Coronary artery (tissue), 2 donors: ENCODE measurements at regions not wholly inside any gene's neighbourhood (a gene's known extent, or its start where the extent isn't known, plus 50 kb on each side); places are given as distances from the start of the nearest gene placed in this dataset.

ENCODE experiments used
- DNase-seq: peaks from one replicate; pipeline ENCODE4 v3.0.0-alpha.2; 2017; ENCODE audit warnings: low spot score
- H3K27ac ChIP-seq, 2 donors: fragments of 200-600 bp; sonication (generic); one replicate each; pipeline ENCODE4 v1.5.1; 2016 to 2019
- H3K4me3 ChIP-seq: fragments of 200-600 bp; sonication (generic); 2 replicates; pipeline ENCODE4 v1.5.1; 2016; ENCODE audit warnings: mild to moderate bottlenecking, moderate library complexity
- TF ChIP-seq, protein P1 (sequence below): fragments of 200-600 bp; sonication (generic); IDR thresholded peaks from one replicate; pipeline ENCODE4 v1.5.1; 2019; ENCODE audit warnings: antibody characterized with exemption

DNA sequence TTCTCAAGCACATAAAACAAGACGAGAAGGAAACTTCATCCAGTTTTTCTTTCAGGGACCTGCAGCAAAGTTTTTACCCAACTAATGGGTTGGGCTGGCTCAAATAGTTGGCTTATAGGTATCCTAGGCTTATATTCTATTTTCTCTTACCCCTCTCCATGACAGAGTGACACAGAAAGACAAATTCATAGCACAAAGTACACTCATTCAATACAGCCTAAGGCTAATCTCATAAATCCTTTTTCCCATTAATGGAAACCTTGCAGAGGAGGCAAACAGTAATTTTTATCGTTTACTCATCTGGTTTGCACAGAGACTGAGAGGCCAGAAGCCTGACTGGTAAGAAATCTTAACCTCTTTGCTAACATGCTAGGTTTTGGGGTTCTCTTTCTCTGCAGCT is 1589.9 kb downstream of the SLITRK1 start:
- no peak overlapping the region for H3K27ac ChIP-seq
- no peak for DNase-seq
- H3K4me3 ChIP-seq, result no peak overlapping the region
- TF ChIP-seq, protein P1, sequence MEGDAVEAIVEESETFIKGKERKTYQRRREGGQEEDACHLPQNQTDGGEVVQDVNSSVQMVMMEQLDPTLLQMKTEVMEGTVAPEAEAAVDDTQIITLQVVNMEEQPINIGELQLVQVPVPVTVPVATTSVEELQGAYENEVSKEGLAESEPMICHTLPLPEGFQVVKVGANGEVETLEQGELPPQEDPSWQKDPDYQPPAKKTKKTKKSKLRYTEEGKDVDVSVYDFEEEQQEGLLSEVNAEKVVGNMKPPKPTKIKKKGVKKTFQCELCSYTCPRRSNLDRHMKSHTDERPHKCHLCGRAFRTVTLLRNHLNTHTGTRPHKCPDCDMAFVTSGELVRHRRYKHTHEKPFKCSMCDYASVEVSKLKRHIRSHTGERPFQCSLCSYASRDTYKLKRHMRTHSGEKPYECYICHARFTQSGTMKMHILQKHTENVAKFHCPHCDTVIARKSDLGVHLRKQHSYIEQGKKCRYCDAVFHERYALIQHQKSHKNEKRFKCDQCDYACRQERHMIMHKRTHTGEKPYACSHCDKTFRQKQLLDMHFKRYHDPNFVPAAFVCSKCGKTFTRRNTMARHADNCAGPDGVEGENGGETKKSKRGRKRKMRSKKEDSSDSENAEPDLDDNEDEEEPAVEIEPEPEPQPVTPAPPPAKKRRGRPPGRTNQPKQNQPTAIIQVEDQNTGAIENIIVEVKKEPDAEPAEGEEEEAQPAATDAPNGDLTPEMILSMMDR, result no peak

DNA sequence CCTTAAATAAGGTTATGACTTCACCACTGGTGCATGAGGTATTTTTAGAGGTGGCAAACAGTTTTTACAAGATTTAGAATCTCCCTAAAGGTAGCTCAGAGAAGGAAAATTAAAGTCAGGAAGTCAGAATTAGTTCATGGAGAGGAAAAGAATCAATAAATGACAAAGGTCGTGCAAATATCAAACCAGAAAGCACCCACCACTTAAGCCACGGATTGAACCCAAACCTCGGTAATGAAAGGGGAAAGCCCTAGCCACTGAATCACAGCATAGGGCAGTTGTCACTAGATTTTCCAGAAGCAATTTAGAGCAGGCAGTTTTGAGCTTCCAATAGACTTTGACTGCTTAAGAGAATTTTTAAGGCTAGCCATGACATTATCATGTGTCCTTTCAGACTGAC is 1590.4 kb downstream of the SLITRK1 start:
- DNase-seq, result no peak
- no peak overlapping the region for H3K4me3 ChIP-seq
- H3K27ac ChIP-seq, result no peak overlapping the region
- TF ChIP-seq, protein P1, result no peak

DNA sequence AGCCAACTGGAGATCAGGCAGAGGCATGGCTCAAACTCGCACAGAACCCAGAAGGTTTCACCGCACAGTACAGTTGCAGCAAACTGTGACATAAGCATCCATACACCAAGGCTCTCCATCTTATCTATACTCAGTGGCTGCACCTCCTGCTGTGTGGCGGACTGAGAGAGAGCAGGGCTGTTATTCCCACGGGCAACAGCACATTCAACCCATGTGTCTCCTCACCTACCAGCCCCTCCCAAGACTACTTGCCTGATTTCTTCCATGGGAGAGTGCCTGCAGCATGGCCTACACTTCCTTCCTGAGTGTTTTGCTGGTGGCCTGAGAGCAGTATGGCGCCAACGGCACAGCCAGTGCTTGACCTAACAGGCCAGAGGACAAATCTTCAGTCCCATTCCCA is 1606.6 kb downstream of the SLITRK1 start:
- no peak overlapping the region for H3K27ac ChIP-seq
- no peak for DNase-seq
- no peak overlapping the region for H3K4me3 ChIP-seq
- TF ChIP-seq, protein P1, result no peak

DNA sequence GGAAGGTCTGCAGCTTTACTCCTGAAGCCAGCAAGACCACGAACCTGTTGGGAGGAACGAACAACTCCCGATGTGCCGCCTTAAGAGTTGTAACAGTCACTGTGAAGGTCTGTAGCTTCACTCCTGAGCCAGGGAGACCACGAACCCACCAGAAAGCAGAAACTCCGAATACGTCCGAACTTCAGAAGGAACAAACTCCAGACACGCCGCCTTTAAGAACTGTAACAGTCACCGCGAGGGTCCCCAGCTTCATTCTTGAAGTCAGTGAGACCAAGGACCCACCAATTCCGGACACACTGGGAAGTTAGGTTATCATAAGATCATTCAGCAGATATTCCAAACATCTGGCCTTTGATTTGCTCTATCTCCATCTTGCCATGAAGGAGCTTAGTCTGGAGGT is 1623.0 kb downstream of the SLITRK1 start:
- no peak overlapping the region for H3K27ac ChIP-seq
- TF ChIP-seq, protein P1, result no peak
- no peak overlapping the region for H3K4me3 ChIP-seq
- no peak for DNase-seq

DNA sequence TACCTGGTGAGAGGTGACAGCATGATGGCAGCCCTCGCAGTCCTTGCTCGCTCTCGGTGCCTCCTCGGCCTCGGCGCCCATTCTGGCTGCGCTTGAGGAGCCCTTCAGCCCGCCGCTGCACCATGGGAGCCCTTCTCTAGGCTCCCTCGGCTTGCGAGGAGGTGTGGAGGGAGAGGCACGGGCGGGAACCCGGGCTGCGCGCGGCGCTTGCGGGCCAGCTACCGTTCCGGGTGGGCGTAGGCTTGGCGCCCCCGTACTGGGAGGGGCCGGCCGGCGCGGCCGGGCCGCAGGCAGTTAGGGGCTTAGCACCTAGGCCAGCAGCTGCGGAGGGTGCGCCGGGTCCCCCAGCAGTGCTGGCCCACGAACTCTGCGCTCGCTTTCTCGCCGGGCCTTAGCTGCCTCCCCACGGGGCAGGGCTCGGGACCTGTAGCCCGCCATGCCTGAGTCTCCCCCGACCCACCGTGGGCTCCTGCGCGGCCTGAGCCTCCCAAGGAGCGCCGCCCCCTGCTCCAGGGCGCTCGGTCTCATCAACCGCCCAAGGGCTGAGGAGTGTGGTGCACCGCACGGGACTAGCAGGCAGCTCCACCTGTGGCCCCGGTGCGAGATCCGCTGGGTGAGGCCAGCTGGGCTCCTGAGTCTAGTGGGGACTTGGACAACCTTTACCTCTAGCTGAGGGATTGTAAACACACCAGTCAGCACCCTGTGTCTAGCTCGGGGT is 1624.3 kb downstream of the SLITRK1 start:
- TF ChIP-seq, protein P1, result no peak
- Histone ChIP-seq H3K27ac (no peak overlapping the region), H3K4me3 (no peak overlapping the region)
- no peak for DNase-seq

DNA sequence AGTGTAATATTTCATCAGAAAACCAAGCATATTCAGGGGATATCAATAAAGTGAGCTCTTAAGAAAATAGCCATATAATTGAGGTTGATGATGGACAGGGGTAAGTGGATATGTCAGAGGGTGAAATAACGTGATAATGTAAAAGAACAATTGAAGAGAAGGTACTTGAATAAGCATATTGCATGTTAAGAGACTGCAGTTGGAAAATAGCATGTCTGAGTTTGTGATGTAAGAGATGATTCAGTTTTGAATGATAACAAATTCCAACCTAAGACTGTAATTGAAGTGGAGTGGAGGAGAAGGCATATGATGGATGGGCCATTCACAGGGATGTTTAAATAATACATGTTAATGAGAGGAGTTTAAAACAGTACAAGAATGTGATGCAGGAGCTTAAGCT is 1633.5 kb downstream of the SLITRK1 start:
- Histone ChIP-seq H3K4me3 (no peak overlapping the region), H3K27ac (no peak overlapping the region)
- TF ChIP-seq, protein P1, result no peak
- DNase-seq, result no peak

DNA sequence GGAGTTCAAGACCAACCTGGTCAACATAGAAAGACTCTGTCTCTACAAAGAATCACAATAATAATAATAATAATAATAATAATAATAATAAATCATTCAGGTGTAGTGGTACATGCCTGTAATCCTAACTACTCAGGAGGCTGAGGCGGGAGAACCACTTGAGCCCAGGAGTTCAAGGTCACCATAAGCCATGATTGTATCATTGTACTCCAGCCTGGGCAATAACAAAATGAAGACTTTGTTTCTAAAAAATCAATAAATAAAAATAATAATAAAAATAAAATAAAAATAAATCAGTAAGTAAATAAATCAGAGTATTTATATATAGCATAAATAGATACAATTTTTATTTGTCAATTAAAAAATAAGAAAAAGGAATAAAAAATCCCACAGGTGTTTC is 1636.4 kb downstream of the SLITRK1 start:
- no peak for DNase-seq
- Histone ChIP-seq H3K4me3 (no peak overlapping the region), H3K27ac (no peak overlapping the region)
- TF ChIP-seq, protein P1, result no peak
